SU-DHL-6 (cell line): ENCODE measurements at regions not wholly inside any gene's neighbourhood (a gene's known extent, or its start where the extent isn't known, plus 50 kb on each side); places are given as distances from the start of the nearest gene placed in this dataset.

Experiments
- EZH2phosphoT487 ChIP-seq: fragments of 200-600 bp; sonication (generic), shearing (Covaris generic); conservative IDR thresholded peaks from 2 replicates; pipeline ENCODE4 v1.6.1; 2018; ENCODE audit warnings: mild to moderate bottlenecking, antibody characterized with exemption, low read length, moderate library complexity, mixed read lengths
- TF ChIP-seq, protein P1 (sequence below): fragments of 200-600 bp; sonication (generic); IDR thresholded peaks from one replicate; pipeline ENCODE4 v1.5.1; 2017; ENCODE audit warnings: antibody characterized with exemption, mild to moderate bottlenecking, low read length, moderate library complexity; ENCODE audit not compliant: insufficient read depth, poor library complexity, severe bottlenecking

GRCh38 chr4:124018383-124019317 is 622.1 kb downstream of the SPRY1 start:
- TF ChIP-seq, protein P1, sequence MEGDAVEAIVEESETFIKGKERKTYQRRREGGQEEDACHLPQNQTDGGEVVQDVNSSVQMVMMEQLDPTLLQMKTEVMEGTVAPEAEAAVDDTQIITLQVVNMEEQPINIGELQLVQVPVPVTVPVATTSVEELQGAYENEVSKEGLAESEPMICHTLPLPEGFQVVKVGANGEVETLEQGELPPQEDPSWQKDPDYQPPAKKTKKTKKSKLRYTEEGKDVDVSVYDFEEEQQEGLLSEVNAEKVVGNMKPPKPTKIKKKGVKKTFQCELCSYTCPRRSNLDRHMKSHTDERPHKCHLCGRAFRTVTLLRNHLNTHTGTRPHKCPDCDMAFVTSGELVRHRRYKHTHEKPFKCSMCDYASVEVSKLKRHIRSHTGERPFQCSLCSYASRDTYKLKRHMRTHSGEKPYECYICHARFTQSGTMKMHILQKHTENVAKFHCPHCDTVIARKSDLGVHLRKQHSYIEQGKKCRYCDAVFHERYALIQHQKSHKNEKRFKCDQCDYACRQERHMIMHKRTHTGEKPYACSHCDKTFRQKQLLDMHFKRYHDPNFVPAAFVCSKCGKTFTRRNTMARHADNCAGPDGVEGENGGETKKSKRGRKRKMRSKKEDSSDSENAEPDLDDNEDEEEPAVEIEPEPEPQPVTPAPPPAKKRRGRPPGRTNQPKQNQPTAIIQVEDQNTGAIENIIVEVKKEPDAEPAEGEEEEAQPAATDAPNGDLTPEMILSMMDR: no peak
- no peak for TF ChIP-seq EZH2phosphoT487
